ENCODE measurements at regions not wholly inside any gene's neighbourhood (a gene's known extent, or its start where the extent isn't known, plus 50 kb on each side); places are given as distances from the start of the nearest gene placed in this dataset.

DNA sequence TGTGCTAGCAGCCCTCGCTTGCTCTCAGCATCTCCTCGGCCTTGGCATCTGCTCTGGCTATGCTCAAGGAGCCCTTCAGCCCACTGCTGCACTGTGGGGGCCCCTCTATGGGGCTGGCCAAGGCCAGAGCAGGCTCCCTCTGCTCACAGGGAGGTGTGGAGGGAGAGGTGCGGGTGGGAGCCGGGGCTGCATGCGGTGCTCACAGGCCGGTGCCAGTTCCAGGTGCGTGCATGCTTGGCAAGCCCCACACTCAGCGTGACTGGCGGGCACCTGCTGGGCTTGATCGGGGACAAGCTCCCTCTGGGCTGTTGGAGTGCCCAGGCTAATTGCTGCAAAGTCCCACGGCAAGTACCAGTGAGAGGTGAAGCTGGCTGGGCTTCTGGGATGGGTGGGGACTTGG lies 170.5 kb downstream of the TRIM36 start (continued):
- TF ChIP-seq, protein P1, sequence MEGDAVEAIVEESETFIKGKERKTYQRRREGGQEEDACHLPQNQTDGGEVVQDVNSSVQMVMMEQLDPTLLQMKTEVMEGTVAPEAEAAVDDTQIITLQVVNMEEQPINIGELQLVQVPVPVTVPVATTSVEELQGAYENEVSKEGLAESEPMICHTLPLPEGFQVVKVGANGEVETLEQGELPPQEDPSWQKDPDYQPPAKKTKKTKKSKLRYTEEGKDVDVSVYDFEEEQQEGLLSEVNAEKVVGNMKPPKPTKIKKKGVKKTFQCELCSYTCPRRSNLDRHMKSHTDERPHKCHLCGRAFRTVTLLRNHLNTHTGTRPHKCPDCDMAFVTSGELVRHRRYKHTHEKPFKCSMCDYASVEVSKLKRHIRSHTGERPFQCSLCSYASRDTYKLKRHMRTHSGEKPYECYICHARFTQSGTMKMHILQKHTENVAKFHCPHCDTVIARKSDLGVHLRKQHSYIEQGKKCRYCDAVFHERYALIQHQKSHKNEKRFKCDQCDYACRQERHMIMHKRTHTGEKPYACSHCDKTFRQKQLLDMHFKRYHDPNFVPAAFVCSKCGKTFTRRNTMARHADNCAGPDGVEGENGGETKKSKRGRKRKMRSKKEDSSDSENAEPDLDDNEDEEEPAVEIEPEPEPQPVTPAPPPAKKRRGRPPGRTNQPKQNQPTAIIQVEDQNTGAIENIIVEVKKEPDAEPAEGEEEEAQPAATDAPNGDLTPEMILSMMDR (IDR thresholded peaks at IDR 0.05; ENCODE audit: control extremely low read depth in 1 of 3, insufficient read depth in 1 of 3, low read depth in 1 of 3, low read length in 3 of 3), result no peak
- TF ChIP-seq CEBPB (IDR thresholded peaks at IDR 0.05; ENCODE audit: low read depth, low read length), result no peak

All from H1 (cell line).